ENCODE measurements at regions not wholly inside any gene's neighbourhood (a gene's known extent, or its start where the extent isn't known, plus 50 kb on each side); places are given as distances from the start of the nearest gene placed in this dataset.

GRCh38 chr21:22056904-22057303 lies 1058.7 kb downstream of the NCAM2 start:
- DNase-seq (ENCODE audit: low spot score, unreplicated experiment): no peak
- no peaks in the 10 kb centered on the region for H3K36me3 Mint-ChIP-seq (ENCODE audit: insufficient read depth)
- peaks cover 3% of the 10 kb centered on the region for H3K9me3 Mint-ChIP-seq (ENCODE audit: low read depth)
- no peak overlapping the region for H3K27ac Mint-ChIP-seq
- no peaks in the 10 kb centered on the region for H3K4me1 Mint-ChIP-seq (ENCODE audit: low read depth)
- H3K4me3 Mint-ChIP-seq (ENCODE audit: low read depth): no peak overlapping the region
- no peak for TF ChIP-seq CTCF (IDR thresholded peaks at IDR 0.05; ENCODE audit: unreplicated experiment)
- H3K27me3 Mint-ChIP-seq: no peaks in the 10 kb centered on the region

- Mint-ChIP-seq H3K27me3 (no peaks in the 10 kb centered on the region), H3K4me1 (ENCODE audit: low read depth) (peaks cover 11% of the 10 kb centered on the region), H3K27ac (no peak overlapping the region), H3K9me3 (ENCODE audit: low read depth) (peaks cover 3% of the 10 kb centered on the region), H3K4me3 (ENCODE audit: low read depth) (no peak overlapping the region), H3K36me3 (ENCODE audit: insufficient read depth) (no peaks in the 10 kb centered on the region)
- no peak for DNase-seq (ENCODE audit: low spot score, unreplicated experiment)
- TF ChIP-seq CTCF (IDR thresholded peaks at IDR 0.05; ENCODE audit: unreplicated experiment): no peak
Observed at GRCh38 chr21:22062472-22063139, 1064.4 kb downstream of the NCAM2 start.

- peaks cover 3% of the 10 kb centered on the region for H3K9me3 Mint-ChIP-seq (ENCODE audit: low read depth)
- H3K4me1 Mint-ChIP-seq (ENCODE audit: low read depth): peaks cover 11% of the 10 kb centered on the region
- no peak overlapping the region for H3K27ac Mint-ChIP-seq
- no peak for DNase-seq (ENCODE audit: low spot score, unreplicated experiment)
- H3K4me3 Mint-ChIP-seq (ENCODE audit: low read depth): no peak overlapping the region
- no peak for TF ChIP-seq CTCF (IDR thresholded peaks at IDR 0.05; ENCODE audit: unreplicated experiment)
- H3K36me3 Mint-ChIP-seq (ENCODE audit: insufficient read depth): no peaks in the 10 kb centered on the region
- no peaks in the 10 kb centered on the region for H3K27me3 Mint-ChIP-seq
Observed at GRCh38 chr21:22063140-22063539, 1064.9 kb downstream of the NCAM2 start.

- Mint-ChIP-seq H3K36me3 (ENCODE audit: insufficient read depth) (no peaks in the 10 kb centered on the region), H3K27me3 (no peaks in the 10 kb centered on the region), H3K9me3 (ENCODE audit: low read depth) (peaks cover 11% of the 10 kb centered on the region), H3K4me3 (ENCODE audit: low read depth) (no peak overlapping the region), H3K27ac (no peak overlapping the region), H3K4me1 (ENCODE audit: low read depth) (no peaks in the 10 kb centered on the region)
- no peak for TF ChIP-seq CTCF (IDR thresholded peaks at IDR 0.05; ENCODE audit: unreplicated experiment)
- DNase-seq (ENCODE audit: low spot score, unreplicated experiment): no peak
Observed at GRCh38 chr21:22076471-22076870, 1078.3 kb downstream of the NCAM2 start.

- no peaks in the 10 kb centered on the region for H3K36me3 Mint-ChIP-seq (ENCODE audit: insufficient read depth)
- no peaks in the 10 kb centered on the region for H3K27me3 Mint-ChIP-seq
- no peak for TF ChIP-seq CTCF (IDR thresholded peaks at IDR 0.05; ENCODE audit: unreplicated experiment)
- no peak overlapping the region for H3K27ac Mint-ChIP-seq
- no peaks in the 10 kb centered on the region for H3K4me1 Mint-ChIP-seq (ENCODE audit: low read depth)
- no peak for DNase-seq (ENCODE audit: low spot score, unreplicated experiment)
- peaks cover 15% of the 10 kb centered on the region for H3K9me3 Mint-ChIP-seq (ENCODE audit: low read depth)
- H3K4me3 Mint-ChIP-seq (ENCODE audit: low read depth): no peak overlapping the region
Observed at GRCh38 chr21:22083899-22084298, 1085.7 kb downstream of the NCAM2 start.

Data from progenitor cell of endocrine pancreas (in vitro differentiated cells).